ENCODE measurements at regions not wholly inside any gene's neighbourhood (a gene's known extent, or its start where the extent isn't known, plus 50 kb on each side); places are given as distances from the start of the nearest gene placed in this dataset.

- H3K4me3 ChIP-seq (ENCODE audit: low read depth, low read length) = no peak overlapping the region
- TF ChIP-seq CTCF (IDR thresholded peaks at IDR 0.05; ENCODE audit: insufficient read depth, low read depth, low read length) = no peak
- no peak for DNase-seq (ENCODE audit: low read depth)
Measured at GRCh38 chr3:1535361-1535760, 442.5 kb downstream of the CNTN6 start.

GRCh38 chr3:1540686-1541085 is 447.9 kb downstream of the CNTN6 start:
- H3K4me3 ChIP-seq (ENCODE audit: low read depth, low read length) = no peak overlapping the region
- no peak for TF ChIP-seq CTCF (IDR thresholded peaks at IDR 0.05; ENCODE audit: insufficient read depth, low read depth, low read length)
- DNase-seq (ENCODE audit: low read depth) = no peak

- DNase-seq (ENCODE audit: low read depth) = no peak
- no peak overlapping the region for H3K4me3 ChIP-seq (ENCODE audit: low read depth, low read length)
- TF ChIP-seq CTCF (IDR thresholded peaks at IDR 0.05; ENCODE audit: insufficient read depth, low read depth, low read length) = no peak
Measured at GRCh38 chr3:1551741-1552140, 458.9 kb downstream of the CNTN6 start.

- no peak overlapping the region for H3K4me3 ChIP-seq (ENCODE audit: low read depth, low read length)
- no peak for TF ChIP-seq CTCF (IDR thresholded peaks at IDR 0.05; ENCODE audit: insufficient read depth, low read depth, low read length)
- no peak for DNase-seq (ENCODE audit: low read depth)
Measured at GRCh38 chr3:1552831-1553230, 460.0 kb downstream of the CNTN6 start.

- no peak for DNase-seq (ENCODE audit: low read depth)
- TF ChIP-seq CTCF (IDR thresholded peaks at IDR 0.05; ENCODE audit: insufficient read depth, low read depth, low read length) = no peak
- H3K4me3 ChIP-seq (ENCODE audit: low read depth, low read length) = no peak overlapping the region
Measured at GRCh38 chr3:1561427-1561826, 468.6 kb downstream of the CNTN6 start.

- H3K4me3 ChIP-seq (ENCODE audit: low read depth, low read length) = no peak overlapping the region
- DNase-seq (ENCODE audit: low read depth) = no peak
- TF ChIP-seq CTCF (IDR thresholded peaks at IDR 0.05; ENCODE audit: insufficient read depth, low read depth, low read length) = no peak
Measured at GRCh38 chr3:1571736-1572135, 478.9 kb downstream of the CNTN6 start.

GRCh38 chr3:1576047-1576446 is 483.2 kb downstream of the CNTN6 start:
- DNase-seq (ENCODE audit: low read depth) = no peak
- no peak overlapping the region for H3K4me3 ChIP-seq (ENCODE audit: low read depth, low read length)
- no peak for TF ChIP-seq CTCF (IDR thresholded peaks at IDR 0.05; ENCODE audit: insufficient read depth, low read depth, low read length)
